Panc1 (cell line): ENCODE measurements at regions not wholly inside any gene's neighbourhood (a gene's known extent, or its start where the extent isn't known, plus 50 kb on each side); places are given as distances from the start of the nearest gene placed in this dataset.

ENCODE experiments used
- ATAC-seq: fragments of 200-7000 bp; cut with Tn5 transposase; 2 replicates; pipeline ENCODE4 v1.9.1; 2020; ENCODE audit warnings: mild to moderate bottlenecking, moderate library complexity
- BruUV-seq: library from RNA; stranded (reverse); fragments of 400-500 nt; replicated peaks from 2 replicates; lab custom pipeline; 2021; lab: Mats Ljungman, UMichigan
- CTCF ChIA-PET: fragments of 300-600 bp; sonication (Branson Sonifier 250); formaldehyde crosslinking; loops from one replicate; lab custom pipeline; 2022; ENCODE audit warnings: antibody characterized with exemption; lab: Charles Lee
- POLR2A ChIA-PET: fragments of 300-600 bp; sonication (Branson Sonifier 250); formaldehyde crosslinking; loops from one replicate; lab custom pipeline; 2022; ENCODE audit warnings: antibody characterized with exemption; lab: Charles Lee
- DNase-seq: peaks from one replicate; pipeline ENCODE4 v3.0.0-alpha.2; 2010; ENCODE audit warnings: low read depth, low spot score
- H3K27ac ChIP-seq: 2 replicates; pipeline ENCODE4 v1.5.1; 2011; ENCODE audit warnings: mild to moderate bottlenecking, low read length, inconsistent platforms
- H3K27me3 ChIP-seq: fragments of 200-500 bp; sonication (Bioruptor generic); 2 replicates; pipeline ENCODE4 v1.6.0; 2014; ENCODE audit warnings: low read length, inconsistent platforms; ENCODE audit not compliant: control insufficient read depth, insufficient read depth
- H3K36me3 ChIP-seq: fragments of 200-500 bp; sonication (Bioruptor generic); 2 replicates; pipeline ENCODE4 v1.5.1; 2014; ENCODE audit warnings: inconsistent platforms, mild to moderate bottlenecking, low read length, moderate library complexity; ENCODE audit not compliant: control insufficient read depth, insufficient read depth
- H3K4me1 ChIP-seq: 2 replicates; pipeline ENCODE4 v1.5.1; 2011; ENCODE audit warnings: inconsistent platforms, mild to moderate bottlenecking, low read length, moderate library complexity; ENCODE audit not compliant: control insufficient read depth, insufficient read depth
- H3K4me3 ChIP-seq, 2 experiments: 2 replicates each; pipeline ENCODE4 v1.5.1; 2011 to 2012; ENCODE audit warnings: low read depth in 2 of 2, low read length in 2 of 2, mild to moderate bottlenecking in 2 of 2, inconsistent platforms in 1 of 2, moderate library complexity in 1 of 2
- H3K9me3 ChIP-seq: fragments of 200-500 bp; sonication (Bioruptor generic); 2 replicates; pipeline ENCODE4 v1.5.1; 2014; ENCODE audit warnings: low read depth, mild to moderate bottlenecking, inconsistent platforms, low read length, moderate library complexity; ENCODE audit not compliant: control insufficient read depth, insufficient read depth
- CTCF ChIP-seq: fragments of 450-650 bp; IDR thresholded peaks from 2 replicates; pipeline ENCODE4 v1.5.1; 2017; ENCODE audit warnings: mild to moderate bottlenecking
- POLR2AphosphoS5 ChIP-seq: IDR thresholded peaks from 2 replicates; pipeline ENCODE4 v1.6.1; 2012; ENCODE audit warnings: mild to moderate bottlenecking, low read depth, low read length, moderate library complexity
- REST ChIP-seq, 2 experiments: IDR thresholded peaks; 2 replicates each; pipeline ENCODE4 v1.6.1; 2011 to 2012; ENCODE audit warnings: low read depth in 2 of 2, control low read depth in 1 of 2, low read length in 1 of 2, mild to moderate bottlenecking in 1 of 2, moderate library complexity in 1 of 2; ENCODE audit not compliant: insufficient read depth in 1 of 2
- SIN3A ChIP-seq: IDR thresholded peaks from 2 replicates; pipeline ENCODE4 v1.6.1; 2012; ENCODE audit warnings: low read depth, mild to moderate bottlenecking, low read length, moderate library complexity, borderline replicate concordance; ENCODE audit not compliant: insufficient read depth
- TCF7L2 ChIP-seq: IDR thresholded peaks from 2 replicates; pipeline ENCODE4 v1.6.1; 2011; ENCODE audit warnings: mild to moderate bottlenecking, low read depth, low read length, inconsistent platforms
- in situ Hi-C: cut with HindIII; loops from 2 replicates; pipeline ENCODE4 v1.10.0; 2016; ENCODE audit warnings: low sequenced_read_pairs, low pct_unique_long_range_greater_than_20kb
- intact Hi-C: fragments of 100-400 bp; cut with micrococcal nuclease; formaldehyde crosslinking; loops from one replicate; pipeline ENCODE4 v1.10.0; 2022; ENCODE audit not compliant: unreplicated experiment

GRCh38 chr20:12815778-12816408, 192.9 kb upstream of the SPTLC3 start:
- CTCF ChIA-PET, result no interaction called here
- ATAC-seq (no peak), DNase-seq (no peak)
- TF ChIP-seq TCF7L2 (no peak), CTCF (no peak), POLR2AphosphoS5 (no peak), REST (IDR thresholded peaks at IDR 0.05; ENCODE audit: insufficient read depth in 1 of 2, low read depth in 2 of 2, low read length in 1 of 2) (no peak), SIN3A (no peak)
- no TSS peak for BruUV-seq
- no peaks in the 10 kb centered on the region for H3K36me3 ChIP-seq
- POLR2A ChIA-PET, result no interaction called here
- no peaks in the 10 kb centered on the region for H3K9me3 ChIP-seq
- in situ Hi-C loops, result no loop called here
- no peak overlapping the region for H3K4me3 ChIP-seq
- H3K4me1 ChIP-seq, result no peaks in the 10 kb centered on the region
- H3K27ac ChIP-seq, result no peak overlapping the region
- intact Hi-C loops, result no loop called here
- no peaks in the 10 kb centered on the region for H3K27me3 ChIP-seq

GRCh38 chr20:12821249-12821648, 187.5 kb upstream of the SPTLC3 start:
- no TSS peak for BruUV-seq
- Histone ChIP-seq H3K27ac (no peak overlapping the region), H3K4me1 (no peaks in the 10 kb centered on the region), H3K27me3 (no peaks in the 10 kb centered on the region), H3K4me3 (no peak overlapping the region), H3K36me3 (no peaks in the 10 kb centered on the region), H3K9me3 (no peaks in the 10 kb centered on the region)
- CTCF ChIA-PET, result no interaction called here
- ATAC-seq (no peak), DNase-seq (no peak)
- in situ Hi-C loops, result no loop called here
- POLR2A ChIA-PET, result no interaction called here
- TF ChIP-seq SIN3A, result no peak
- TF ChIP-seq CTCF, result no peak
- no peak for TF ChIP-seq TCF7L2
- no peak for TF ChIP-seq POLR2AphosphoS5
- TF ChIP-seq REST (IDR thresholded peaks at IDR 0.05; ENCODE audit: insufficient read depth in 1 of 2, low read depth in 2 of 2, low read length in 1 of 2), result no peak
- intact Hi-C loops, result no loop called here
